GM23248 (cell line): ENCODE measurements at regions not wholly inside any gene's neighbourhood (a gene's known extent, or its start where the extent isn't known, plus 50 kb on each side); places are given as distances from the start of the nearest gene placed in this dataset.

Source experiments
- DNase-seq: peaks from one replicate; pipeline ENCODE4 v3.0.0-alpha.2; 2015
- H2AFZ ChIP-seq: fragments of 200-600 bp; sonication (generic); 2 replicates; pipeline ENCODE4 v1.6.1; 2016; ENCODE audit warnings: antibody characterized with exemption
- H3F3A ChIP-seq: fragments of 200-600 bp; sonication (generic); 2 replicates; pipeline ENCODE4 v1.6.1; 2016; ENCODE audit warnings: mild to moderate bottlenecking, antibody characterized with exemption, mixed run types; ENCODE audit not compliant: insufficient read depth
- H3K27ac ChIP-seq: fragments of 200-600 bp; sonication (generic); 2 replicates; pipeline ENCODE4 v1.5.1; 2016; ENCODE audit warnings: mild to moderate bottlenecking
- H3K27me3 ChIP-seq: fragments of 200-600 bp; sonication (generic); replicated peaks from 2 replicates; pipeline ENCODE4 v1.6.1; 2016; ENCODE audit warnings: mild to moderate bottlenecking; ENCODE audit not compliant: insufficient read depth
- H3K36me3 ChIP-seq: fragments of 200-600 bp; sonication (generic); 2 replicates; pipeline ENCODE4 v1.6.1; 2016; ENCODE audit warnings: low read depth, mild to moderate bottlenecking
- H3K4me1 ChIP-seq: fragments of 200-600 bp; sonication (generic); 2 replicates; pipeline ENCODE4 v1.6.1; 2016; ENCODE audit warnings: mild to moderate bottlenecking; ENCODE audit not compliant: insufficient read depth
- H3K4me2 ChIP-seq: fragments of 200-600 bp; sonication (generic); one replicate; pipeline ENCODE4 v1.6.1; 2016; ENCODE audit warnings: mild to moderate bottlenecking; ENCODE audit not compliant: unreplicated experiment
- H3K4me3 ChIP-seq: fragments of 200-600 bp; sonication (generic); 2 replicates; pipeline ENCODE4 v1.5.1; 2016; ENCODE audit warnings: mild to moderate bottlenecking
- H3K79me2 ChIP-seq: fragments of 200-600 bp; sonication (generic); 2 replicates; pipeline ENCODE4 v1.6.1; 2016; ENCODE audit warnings: mild to moderate bottlenecking; ENCODE audit not compliant: insufficient read depth
- H3K9ac ChIP-seq: fragments of 200-600 bp; sonication (generic); 2 replicates; pipeline ENCODE4 v1.6.1; 2016; ENCODE audit warnings: mild to moderate bottlenecking
- H3K9me2 ChIP-seq: fragments of 200-600 bp; sonication (generic); 2 replicates; pipeline ENCODE4 v1.6.1; 2016; ENCODE audit warnings: mixed run types, mild to moderate bottlenecking, moderate library complexity; ENCODE audit not compliant: insufficient read depth
- H3K9me3 ChIP-seq: fragments of 200-600 bp; sonication (generic); one replicate; pipeline ENCODE4 v1.6.1; 2017; ENCODE audit warnings: low read depth
- H4K20me1 ChIP-seq: fragments of 200-600 bp; sonication (generic); 2 replicates; pipeline ENCODE4 v1.6.0; 2016; ENCODE audit not compliant: insufficient read depth
- EZH2 ChIP-seq: fragments of 200-600 bp; sonication (generic); IDR thresholded peaks from 2 replicates; pipeline ENCODE4 v1.6.1; 2018; ENCODE audit warnings: antibody characterized with exemption, mild to moderate bottlenecking; ENCODE audit not compliant: insufficient read depth, poor library complexity, severe bottlenecking
- EZH2phosphoT487 ChIP-seq: fragments of 200-600 bp; sonication (generic); IDR thresholded peaks from 2 replicates; pipeline ENCODE4 v1.6.1; 2018; ENCODE audit warnings: antibody characterized with exemption, moderate library complexity, mild to moderate bottlenecking, low read depth; ENCODE audit not compliant: insufficient read depth
- WGBS, 2 experiments: methylation state at CpG; one replicate each; pipeline ENCODE4 v1.1.6; 2015 to 2017; ENCODE audit warnings: low lambda C conversion rate in 2 of 2, low coverage in 1 of 2; ENCODE audit errors: missing lambda C conversion rate in 2 of 2; 5-methylcytosine and 5-hydroxymethylcytosine counted together
- in situ Hi-C: fragments of 300-500 bp; cut with MboI; formaldehyde crosslinking; loops from 2 replicates; pipeline ENCODE4 v1.15.0; 2020

GRCh38 chr11:69238573-69239351 lies 55.2 kb upstream of the MYEOV start:
- Histone ChIP-seq H3F3A (no peaks in the 10 kb centered on the region), H3K27ac (no peak overlapping the region), H2AFZ (no peak overlapping the region), H3K4me2 (no peak overlapping the region), H3K36me3 (no peaks in the 10 kb centered on the region), H3K4me1 (no peaks in the 10 kb centered on the region), H3K9me2 (no peaks in the 10 kb centered on the region), H3K4me3 (no peak overlapping the region), H3K9ac (no peak overlapping the region), H3K79me2 (no peaks in the 10 kb centered on the region), H3K9me3 (no peaks in the 10 kb centered on the region), H3K27me3 (peaks cover 27% of the 10 kb centered on the region), H4K20me1 (no peaks in the 10 kb centered on the region)
- in situ Hi-C loops: no loop called here
- DNase-seq: no peak
- TF ChIP-seq EZH2phosphoT487 (no peak), EZH2 (no peak)
- 14 to 16% methylated on average over 5 of the region's 5 CpGs for WGBS, 2 experiments

- Histone ChIP-seq H3F3A (no peaks in the 10 kb centered on the region), H3K4me2 (no peak overlapping the region), H4K20me1 (no peaks in the 10 kb centered on the region), H3K79me2 (no peaks in the 10 kb centered on the region), H3K9me3 (no peaks in the 10 kb centered on the region), H3K9me2 (no peaks in the 10 kb centered on the region), H3K27ac (no peak overlapping the region), H2AFZ (no peak overlapping the region), H3K36me3 (no peaks in the 10 kb centered on the region), H3K4me1 (no peaks in the 10 kb centered on the region), H3K9ac (no peak overlapping the region), H3K4me3 (no peak overlapping the region), H3K27me3 (peaks cover 27% of the 10 kb centered on the region)
- TF ChIP-seq EZH2phosphoT487 (no peak), EZH2 (no peak)
- in situ Hi-C loops: no loop called here
- 81 to 83% methylated on average over 10 of the region's 10 CpGs for WGBS, 2 experiments
- DNase-seq: no peak
Measured at GRCh38 chr11:69239641-69240040, 54.3 kb upstream of the MYEOV start.

- no peaks in the 10 kb centered on the region for H3F3A ChIP-seq
- peak; percentile 41 for DNase-seq
- in situ Hi-C loops: no loop called here
Measured at GRCh38 chr11:69240332-69241074, 53.5 kb upstream of the MYEOV start.

GRCh38 chr11:69241075-69241740 lies 52.7 kb upstream of the MYEOV start:
- H3K36me3 ChIP-seq: no peaks in the 10 kb centered on the region
- WGBS, 2 experiments: 74 to 79% methylated on average over 6 of the region's 6 CpGs
- in situ Hi-C loops: no loop called here

More at GRCh38 chr11:69240332-69241074, 53.5 kb upstream of the MYEOV start:
- Histone ChIP-seq H3K4me3 (no peak overlapping the region), H3K27ac (no peak overlapping the region), H3K4me1 (no peaks in the 10 kb centered on the region), H3K4me2 (no peak overlapping the region), H2AFZ (no peak overlapping the region), H3K9me3 (no peaks in the 10 kb centered on the region), H3K27me3 (peaks cover 27% of the 10 kb centered on the region), H4K20me1 (no peaks in the 10 kb centered on the region), H3K36me3 (no peaks in the 10 kb centered on the region), H3K9me2 (no peaks in the 10 kb centered on the region), H3K79me2 (no peaks in the 10 kb centered on the region), H3K9ac (no peak overlapping the region)
- 70 to 73% methylated on average over 7 of the region's 7 CpGs for WGBS, 2 experiments
- TF ChIP-seq EZH2 (no peak), EZH2phosphoT487 (no peak)

More at GRCh38 chr11:69241075-69241740, 52.7 kb upstream of the MYEOV start:
- peaks cover 23% of the 10 kb centered on the region for H3K27me3 ChIP-seq
- no peak overlapping the region for H3K4me2 ChIP-seq
- no peaks in the 10 kb centered on the region for H3K79me2 ChIP-seq
- no peak overlapping the region for H3K4me3 ChIP-seq
- no peaks in the 10 kb centered on the region for H4K20me1 ChIP-seq
- no peak overlapping the region for H3K27ac ChIP-seq
- H3K9ac ChIP-seq: no peak overlapping the region
- DNase-seq: no peak
- H3K9me3 ChIP-seq: no peaks in the 10 kb centered on the region
- no peaks in the 10 kb centered on the region for H3K9me2 ChIP-seq
- no peak overlapping the region for H2AFZ ChIP-seq
- no peaks in the 10 kb centered on the region for H3K4me1 ChIP-seq
- TF ChIP-seq EZH2 (no peak), EZH2phosphoT487 (no peak)
- H3F3A ChIP-seq: no peaks in the 10 kb centered on the region
